Right lobe of liver (tissue), 6 donors: ENCODE measurements at regions not wholly inside any gene's neighbourhood (a gene's known extent, or its start where the extent isn't known, plus 50 kb on each side); places are given as distances from the start of the nearest gene placed in this dataset.
"Not testable (repeated sequence)": the region's sequence is repeated elsewhere in the genome, so short reads cannot be mapped to it uniquely, and the experiment has no call there.

ENCODE experiments used
- ATAC-seq, 4 donors: fragments of 200-7000 bp; cut with Tn5 transposase; one replicate each; pipeline ENCODE4 v1.9.1; 2020; ENCODE audit warnings: mild to moderate bottlenecking in 4 of 4, moderate library complexity in 4 of 4
- DNase-seq, 3 donors: peaks; one replicate each; pipeline ENCODE4 v3.0.0-alpha.2; 2020
- H3K27ac ChIP-seq, 3 donors: fragments of 200-600 bp; one replicate each; pipeline ENCODE4 v1.8.0; 2022
- H3K27me3 ChIP-seq, 2 donors: fragments of 200-600 bp; one replicate each; pipeline ENCODE4 v1.8.0; 2022
- H3K36me3 ChIP-seq, 4 donors: fragments of 200-600 bp; sonication (generic) in 1 of 4; one replicate each; pipeline versions ENCODE4 v1.5.1 to v1.8.0; 2017 to 2022; ENCODE audit warnings: control low read depth in 1 of 4
- H3K4me1 ChIP-seq, 4 donors: fragments of 200-600 bp; sonication (generic) in 1 of 4; one replicate each; pipeline versions ENCODE4 v1.5.1 to v1.8.0; 2017 to 2022; ENCODE audit warnings: control low read depth in 1 of 4
- H3K4me3 ChIP-seq, 3 donors: fragments of 200-600 bp; one replicate each; pipeline ENCODE4 v1.8.0; 2022
- H3K9me3 ChIP-seq, 4 donors: fragments of 200-600 bp; sonication (generic) in 1 of 4; one replicate each; pipeline versions ENCODE4 v1.5.1 to v1.8.0; 2017 to 2022; ENCODE audit warnings: control low read depth in 1 of 4
- CTCF ChIP-seq, 4 donors: fragments of 200-600 bp in 3 of 4; fragments of 450-650 bp in 1 of 4; IDR thresholded peaks; one replicate each; pipeline versions ENCODE4 v1.5.1 to v1.8.0; 2016 to 2022; ENCODE audit warnings: antibody characterized with exemption in 4 of 4, mild to moderate bottlenecking in 2 of 4
- POLR2A ChIP-seq: fragments of 450-650 bp; IDR thresholded peaks from one replicate; pipeline ENCODE4 v1.6.1; 2017; ENCODE audit warnings: antibody characterized with exemption, mild to moderate bottlenecking
- WGBS: methylation state at CpG from one replicate; pipeline ENCODE4 v1.1.6; 2018; ENCODE audit warnings: low coverage, low lambda C conversion rate; ENCODE audit not compliant: insufficient coverage; ENCODE audit errors: missing lambda C conversion rate; 5-methylcytosine and 5-hydroxymethylcytosine counted together
- intact Hi-C, 2 donors: fragments of 100-400 bp; cut with DNase I; formaldehyde crosslinking; loops; one replicate each; pipeline versions ENCODE4 v1.11.2 to v1.14.1; 2022
- donor health status: DM: no; HTN: yes; CAD: no.
- donor health status: DM: no; HTN: no; CAD: no.
- donor health status: DM: no; HTN: no; CAD: no.
- donor health status: DM: no; HTN: yes; CAD: no.
- donor health status: DM: no; HTN: yes; CAD: no.

- no peak for DNase-seq
- no peak for ATAC-seq
- intact Hi-C loops = no loop called here
- 57% methylated on average over 1 of the region's 1 CpG for WGBS
- Histone ChIP-seq H3K9me3 (no peaks in the 10 kb centered on the region), H3K27me3 (no peaks in the 10 kb centered on the region), H3K27ac (no peak overlapping the region), H3K4me3 (no peak overlapping the region), H3K4me1 (no peaks in the 10 kb centered on the region), H3K36me3 (no peaks in the 10 kb centered on the region)
- TF ChIP-seq POLR2A (no peak), CTCF (IDR thresholded peaks at IDR 0.05) (no peak)
Observed at GRCh38 chr2:207370646-207371045, 159.1 kb upstream of the CREB1 start.

GRCh38 chr2:207371877-207372276 is 157.9 kb upstream of the CREB1 start:
- ATAC-seq (no peak), DNase-seq (no peak)
- intact Hi-C loops = no loop called here
- Histone ChIP-seq H3K27me3 (no peaks in the 10 kb centered on the region), H3K9me3 (no peaks in the 10 kb centered on the region), H3K27ac (no peak overlapping the region), H3K4me1 (no peaks in the 10 kb centered on the region), H3K36me3 (no peaks in the 10 kb centered on the region), H3K4me3 (no peak overlapping the region)
- TF ChIP-seq CTCF (IDR thresholded peaks at IDR 0.05) = no peak
- no peak for TF ChIP-seq POLR2A

- Histone ChIP-seq H3K27ac (no peak overlapping the region), H3K36me3 (no peaks in the 10 kb centered on the region), H3K27me3 (no peaks in the 10 kb centered on the region), H3K4me3 (no peak overlapping the region), H3K9me3 (no peaks in the 10 kb centered on the region), H3K4me1 (no peaks in the 10 kb centered on the region)
- no peak for DNase-seq
- TF ChIP-seq CTCF (IDR thresholded peaks at IDR 0.05) (no peak), POLR2A (no peak)
- intact Hi-C loops = no loop called here
- no peak for ATAC-seq
- WGBS = 100% methylated on average over 1 of the region's 1 CpG
Observed at GRCh38 chr2:207372483-207372882, 157.3 kb upstream of the CREB1 start.

GRCh38 chr2:207375207-207375875 is 154.4 kb upstream of the CREB1 start:
- intact Hi-C loops = no loop called here
- H3K27ac ChIP-seq = no peak overlapping the region
- H3K9me3 ChIP-seq = no peaks in the 10 kb centered on the region
- H3K4me3 ChIP-seq = no peak overlapping the region
- DNase-seq = no peak
- 100% methylated on average over 1 of the region's 1 CpG for WGBS
- no peak for TF ChIP-seq POLR2A
- no peak for TF ChIP-seq CTCF (IDR thresholded peaks at IDR 0.05)
- ATAC-seq = no peak
- H3K4me1 ChIP-seq = no peaks in the 10 kb centered on the region
- no peaks in the 10 kb centered on the region for H3K27me3 ChIP-seq
- H3K36me3 ChIP-seq = no peaks in the 10 kb centered on the region

- not testable (repeated sequence) for H3K36me3 ChIP-seq
Observed at GRCh38 chr2:207378620-207379019, 151.1 kb upstream of the CREB1 start.

More at GRCh38 chr2:207378620-207379019, 151.1 kb upstream of the CREB1 start:
- H3K9me3 ChIP-seq, DNase-seq, H3K27me3 ChIP-seq, H3K4me1 ChIP-seq, H3K4me3 ChIP-seq, ATAC-seq, intact Hi-C loops, H3K27ac ChIP-seq: not testable (repeated sequence)
- WGBS = 69% methylated on average over 2 of the region's 2 CpGs
